ENCODE measurements at regions not wholly inside any gene's neighbourhood (a gene's known extent, or its start where the extent isn't known, plus 50 kb on each side); places are given as distances from the start of the nearest gene placed in this dataset.

DNA sequence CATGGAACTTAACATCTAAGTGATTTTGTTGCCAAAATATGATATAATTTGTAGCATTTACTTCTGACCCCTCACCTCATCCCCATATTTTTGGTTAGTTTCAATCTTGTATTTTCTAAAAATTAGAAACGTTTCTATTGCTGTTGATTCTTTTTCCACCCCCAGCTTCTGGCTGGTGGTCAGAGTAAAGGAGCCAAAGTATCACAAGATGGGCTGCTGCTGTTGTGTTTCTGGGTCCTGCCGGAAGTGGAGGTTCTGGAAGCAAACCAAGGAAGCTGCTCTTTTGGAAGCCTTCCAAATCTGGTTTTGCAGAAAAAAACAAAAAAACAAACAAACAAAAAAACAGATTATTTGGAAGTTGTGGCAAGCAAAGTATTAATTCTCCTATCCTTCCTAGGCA, 221.1 kb upstream of the P2RY1 start:
- DNase-seq (no peak), ATAC-seq (no peak)
- Histone ChIP-seq H3K27me3 (no peaks in the 10 kb centered on the region), H3K4me3 (no peak overlapping the region), H3K4me1 (peaks cover 0 to 20% (median 3%) of the 10 kb centered on the region in 9 donors), H3K36me3 (no peaks in the 10 kb centered on the region), H3K27ac (peak overlapping the region in 1 of 10 donors; percentile 31), H3K9me3 (no peaks in the 10 kb centered on the region)
- TF ChIP-seq, protein P1, sequence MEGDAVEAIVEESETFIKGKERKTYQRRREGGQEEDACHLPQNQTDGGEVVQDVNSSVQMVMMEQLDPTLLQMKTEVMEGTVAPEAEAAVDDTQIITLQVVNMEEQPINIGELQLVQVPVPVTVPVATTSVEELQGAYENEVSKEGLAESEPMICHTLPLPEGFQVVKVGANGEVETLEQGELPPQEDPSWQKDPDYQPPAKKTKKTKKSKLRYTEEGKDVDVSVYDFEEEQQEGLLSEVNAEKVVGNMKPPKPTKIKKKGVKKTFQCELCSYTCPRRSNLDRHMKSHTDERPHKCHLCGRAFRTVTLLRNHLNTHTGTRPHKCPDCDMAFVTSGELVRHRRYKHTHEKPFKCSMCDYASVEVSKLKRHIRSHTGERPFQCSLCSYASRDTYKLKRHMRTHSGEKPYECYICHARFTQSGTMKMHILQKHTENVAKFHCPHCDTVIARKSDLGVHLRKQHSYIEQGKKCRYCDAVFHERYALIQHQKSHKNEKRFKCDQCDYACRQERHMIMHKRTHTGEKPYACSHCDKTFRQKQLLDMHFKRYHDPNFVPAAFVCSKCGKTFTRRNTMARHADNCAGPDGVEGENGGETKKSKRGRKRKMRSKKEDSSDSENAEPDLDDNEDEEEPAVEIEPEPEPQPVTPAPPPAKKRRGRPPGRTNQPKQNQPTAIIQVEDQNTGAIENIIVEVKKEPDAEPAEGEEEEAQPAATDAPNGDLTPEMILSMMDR (IDR thresholded peaks at IDR 0.05), result no peak
- WGBS, 2 donors, result 38 to 48% methylated on average over 2 of the region's 2 CpGs
- intact Hi-C loops (cut with DNase I), result no loop called here

DNA sequence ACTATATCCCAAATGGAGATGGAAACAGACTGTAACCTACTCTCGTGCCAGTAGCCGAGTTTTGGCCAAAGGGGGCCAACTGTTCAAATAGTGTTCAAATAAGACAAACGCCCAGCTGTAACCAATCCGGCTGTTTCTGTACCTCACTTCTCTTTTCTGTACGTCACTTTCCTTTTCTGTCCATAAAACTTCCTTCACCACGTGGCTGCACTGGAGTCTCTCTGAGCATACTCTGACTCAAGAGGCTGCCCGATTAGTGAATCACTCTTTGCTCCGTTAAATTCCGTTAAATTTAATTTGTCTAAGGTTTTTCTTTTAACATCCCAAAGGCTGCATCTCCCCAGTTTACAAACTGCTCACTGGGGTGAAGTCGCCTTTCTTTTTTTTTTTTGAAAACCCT, 219.2 kb upstream of the P2RY1 start:
- Histone ChIP-seq H3K27me3 (no peaks in the 10 kb centered on the region), H3K27ac (no peak overlapping the region), H3K36me3 (no peaks in the 10 kb centered on the region), H3K4me1 (peaks cover 0 to 25% (median 3%) of the 10 kb centered on the region in 9 donors), H3K4me3 (no peak overlapping the region), H3K9me3 (no peaks in the 10 kb centered on the region)
- WGBS, 2 donors, result 93 to 94% methylated on average over 10 of the region's 10 CpGs
- intact Hi-C loops (cut with DNase I), result no loop called here
- ATAC-seq (no peak), DNase-seq (no peak)
- TF ChIP-seq, protein P1 (IDR thresholded peaks at IDR 0.05), result no peak

DNA sequence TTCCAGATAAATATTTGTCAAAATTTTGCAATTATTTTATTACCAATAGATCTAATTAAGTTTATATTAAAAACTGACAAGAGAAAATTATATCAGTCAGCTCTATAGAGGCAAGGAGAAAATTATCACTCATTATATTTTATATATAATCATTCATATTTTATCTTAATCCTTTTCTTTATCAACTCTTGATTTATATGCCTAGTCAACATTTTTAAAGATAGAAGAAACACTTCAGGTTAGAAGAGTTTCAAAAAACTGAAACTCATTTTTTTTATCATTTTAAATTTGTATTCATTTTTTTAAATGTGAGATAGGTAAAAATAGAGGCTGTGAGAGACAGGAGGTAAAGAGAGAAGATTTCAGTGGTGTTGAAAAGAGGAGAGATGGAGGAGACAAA, 217.3 kb upstream of the P2RY1 start:
- no peaks in the 10 kb centered on the region for H3K27me3 ChIP-seq
- H3K9me3 ChIP-seq, result no peaks in the 10 kb centered on the region
- no peak for DNase-seq
- peaks cover 0 to 27% (median 10%) of the 10 kb centered on the region in 9 donors for H3K4me1 ChIP-seq
- no peak overlapping the region for H3K27ac ChIP-seq
- ATAC-seq, result no peak
- no peaks in the 10 kb centered on the region for H3K36me3 ChIP-seq
- TF ChIP-seq, protein P1 (IDR thresholded peaks at IDR 0.05), result no peak
- intact Hi-C loops (cut with DNase I), result no loop called here
- H3K4me3 ChIP-seq, result no peak overlapping the region

DNA sequence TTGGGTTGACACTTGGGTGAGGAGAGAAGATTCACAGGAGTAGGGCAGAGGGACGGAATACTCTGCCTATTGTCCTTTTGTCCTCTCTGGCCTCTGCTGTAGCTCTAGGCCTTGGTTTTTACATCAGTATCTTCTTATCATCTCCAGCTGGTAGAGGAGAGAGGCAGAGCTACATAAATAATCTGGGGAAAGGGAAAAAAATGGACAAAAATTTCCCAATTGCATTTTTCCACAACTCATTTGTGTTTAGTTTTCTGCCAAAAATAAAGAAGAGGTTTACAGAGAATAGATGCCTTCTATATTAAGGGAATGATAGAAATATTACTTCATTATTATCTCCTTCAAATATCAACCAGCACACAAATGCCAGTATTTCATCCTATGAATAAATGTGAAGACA, 216.4 kb upstream of the P2RY1 start:
- TF ChIP-seq, protein P1 (IDR thresholded peaks at IDR 0.05), result no peak
- no peaks in the 10 kb centered on the region for H3K36me3 ChIP-seq
- intact Hi-C loops (cut with DNase I), result no loop called here

More for the DNA sequence above, 216.4 kb upstream of the P2RY1 start:
- ATAC-seq (no peak), DNase-seq (no peak)
- H3K27ac ChIP-seq, result peak overlapping the region in 1 of 10 donors; percentile 32
- peaks cover 0 to 34% (median 10%) of the 10 kb centered on the region in 9 donors for H3K4me1 ChIP-seq
- no peaks in the 10 kb centered on the region for H3K9me3 ChIP-seq
- WGBS, 2 donors, result 85 to 95% methylated on average over 1 of the region's 1 CpG
- H3K27me3 ChIP-seq, result no peaks in the 10 kb centered on the region
- no peak overlapping the region for H3K4me3 ChIP-seq
